ENCODE measurements at regions not wholly inside any gene's neighbourhood (a gene's known extent, or its start where the extent isn't known, plus 50 kb on each side); places are given as distances from the start of the nearest gene placed in this dataset.
A peak's percentile ranks its signal among the peaks of the same experiment; 100 is the strongest.

DNA sequence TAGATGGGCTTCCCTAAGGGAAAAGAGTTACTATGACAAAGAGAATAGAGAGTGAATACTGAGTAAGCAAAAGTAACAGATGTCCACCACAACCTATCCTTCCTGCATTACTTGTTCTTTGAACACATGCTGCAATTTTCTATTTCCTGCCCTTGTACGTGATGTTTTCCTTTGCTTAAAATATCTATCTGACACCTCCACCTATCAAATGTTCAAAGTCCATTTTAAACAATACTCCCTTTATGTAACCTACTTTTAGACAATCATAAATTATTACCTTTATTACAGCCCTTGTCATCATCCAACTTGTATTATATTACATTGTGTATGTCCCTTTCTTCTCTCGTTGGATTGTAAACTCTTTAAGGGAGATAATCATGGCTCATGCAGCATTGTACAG lies 147.2 kb upstream of the DYRK2 start:
- no peak for DNase-seq (ENCODE audit: low read depth)

DNA sequence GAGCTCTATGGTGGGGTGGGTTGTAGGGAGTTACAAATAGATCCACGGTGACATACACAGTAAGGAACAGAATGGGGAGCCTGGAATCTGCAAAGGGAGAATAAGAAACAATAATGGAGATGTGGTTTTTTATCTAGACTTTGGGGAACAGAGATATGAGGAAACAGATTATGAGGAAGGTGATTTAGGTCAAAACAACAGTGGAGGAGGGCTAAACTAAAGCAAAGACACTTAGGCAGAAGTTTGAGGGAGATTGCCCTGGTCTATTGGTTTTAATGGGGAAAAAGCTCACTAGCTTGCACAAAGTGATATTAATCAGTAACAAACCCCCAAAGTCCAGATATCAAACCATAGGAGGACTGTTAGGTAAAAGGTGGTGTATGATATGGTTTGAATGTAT lies 144.5 kb upstream of the DYRK2 start:
- TF ChIP-seq, protein P1, sequence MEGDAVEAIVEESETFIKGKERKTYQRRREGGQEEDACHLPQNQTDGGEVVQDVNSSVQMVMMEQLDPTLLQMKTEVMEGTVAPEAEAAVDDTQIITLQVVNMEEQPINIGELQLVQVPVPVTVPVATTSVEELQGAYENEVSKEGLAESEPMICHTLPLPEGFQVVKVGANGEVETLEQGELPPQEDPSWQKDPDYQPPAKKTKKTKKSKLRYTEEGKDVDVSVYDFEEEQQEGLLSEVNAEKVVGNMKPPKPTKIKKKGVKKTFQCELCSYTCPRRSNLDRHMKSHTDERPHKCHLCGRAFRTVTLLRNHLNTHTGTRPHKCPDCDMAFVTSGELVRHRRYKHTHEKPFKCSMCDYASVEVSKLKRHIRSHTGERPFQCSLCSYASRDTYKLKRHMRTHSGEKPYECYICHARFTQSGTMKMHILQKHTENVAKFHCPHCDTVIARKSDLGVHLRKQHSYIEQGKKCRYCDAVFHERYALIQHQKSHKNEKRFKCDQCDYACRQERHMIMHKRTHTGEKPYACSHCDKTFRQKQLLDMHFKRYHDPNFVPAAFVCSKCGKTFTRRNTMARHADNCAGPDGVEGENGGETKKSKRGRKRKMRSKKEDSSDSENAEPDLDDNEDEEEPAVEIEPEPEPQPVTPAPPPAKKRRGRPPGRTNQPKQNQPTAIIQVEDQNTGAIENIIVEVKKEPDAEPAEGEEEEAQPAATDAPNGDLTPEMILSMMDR (conservative IDR thresholded peaks at IDR 0.05; ENCODE audit: low read length) = no peak
- no peak for DNase-seq (ENCODE audit: low read depth)
- H3K4me3 ChIP-seq (ENCODE audit: low read length) = no peak overlapping the region

More for the DNA sequence above, 147.2 kb upstream of the DYRK2 start:
- TF ChIP-seq, protein P1 (conservative IDR thresholded peaks at IDR 0.05; ENCODE audit: low read length) = no peak
- no peak overlapping the region for H3K4me3 ChIP-seq (ENCODE audit: low read length)

DNA sequence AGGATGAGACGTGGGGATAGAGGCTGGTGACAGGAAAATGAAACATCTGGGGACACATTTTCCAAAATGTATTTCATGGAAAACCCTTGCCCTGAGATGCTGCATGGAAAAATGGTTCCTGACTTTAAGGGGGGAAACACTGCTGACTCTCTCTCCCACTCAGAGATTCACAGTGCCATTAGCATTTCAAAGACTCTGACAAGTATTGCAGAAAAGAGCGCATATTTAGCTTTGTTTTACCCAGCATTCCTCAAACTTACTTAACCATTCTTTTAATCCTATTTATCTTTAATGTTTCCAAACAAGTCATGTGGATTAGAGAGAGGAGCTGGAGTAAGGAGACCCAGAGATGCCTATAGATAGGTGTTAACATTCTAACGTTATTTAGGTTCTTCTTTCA lies 141.8 kb upstream of the DYRK2 start:
- DNase-seq (ENCODE audit: low read depth) = no peak
- H3K4me3 ChIP-seq (ENCODE audit: low read length) = no peak overlapping the region
- TF ChIP-seq, protein P1 (conservative IDR thresholded peaks at IDR 0.05; ENCODE audit: low read length) = no peak

DNA sequence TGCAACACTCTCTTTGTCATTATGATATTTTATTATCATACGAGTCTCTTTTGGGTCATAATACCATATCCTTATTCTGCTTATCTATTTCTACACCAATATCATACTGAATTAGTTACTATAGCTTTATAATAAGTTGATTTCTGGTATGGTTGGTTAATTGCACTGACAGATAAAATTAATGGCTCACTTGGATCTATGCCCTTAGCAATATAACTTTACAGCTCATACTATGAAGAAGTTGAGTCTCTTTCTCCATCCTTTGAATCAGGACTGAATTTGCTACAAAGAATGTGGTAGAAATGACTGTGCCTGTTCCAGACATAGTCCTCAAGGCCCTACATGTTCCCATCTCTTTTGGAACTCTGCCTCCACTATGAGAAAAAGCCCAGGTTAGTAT lies 139.7 kb upstream of the DYRK2 start:
- TF ChIP-seq, protein P1 (conservative IDR thresholded peaks at IDR 0.05; ENCODE audit: low read length) = no peak
- H3K4me3 ChIP-seq (ENCODE audit: low read length) = no peak overlapping the region
- DNase-seq (ENCODE audit: low read depth) = no peak

DNA sequence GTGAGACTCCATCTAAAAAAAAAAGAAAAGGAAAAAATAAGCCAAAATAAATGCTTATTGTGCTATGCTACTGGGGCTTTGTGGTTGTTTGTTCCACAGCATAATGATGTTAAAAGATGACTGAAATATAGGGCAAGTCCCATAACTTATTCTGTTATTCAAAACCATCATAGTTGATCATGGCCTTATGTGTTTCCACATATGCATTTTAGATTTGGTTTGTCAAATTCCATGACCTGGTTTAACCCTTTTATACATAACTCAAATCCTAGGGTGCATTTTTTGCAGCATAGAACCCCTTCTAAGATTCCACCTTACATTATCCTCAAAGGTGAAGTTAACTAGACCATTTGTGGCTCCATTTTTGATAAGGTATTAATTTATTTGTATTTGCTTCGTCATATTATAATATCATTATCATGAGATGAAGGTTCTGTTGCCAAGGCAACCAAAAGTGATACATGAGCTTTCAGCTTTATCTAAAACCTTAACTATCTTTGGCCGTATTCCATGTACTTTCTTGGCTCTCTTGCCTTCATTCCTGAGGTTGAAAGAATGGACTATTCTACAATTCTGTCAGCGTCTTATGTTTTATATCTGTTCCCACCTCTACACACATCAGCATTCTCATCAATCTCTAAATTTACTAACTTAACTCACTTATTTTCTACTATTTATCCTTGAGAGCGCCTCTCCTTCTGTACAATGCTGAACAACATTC lies 138.7 kb upstream of the DYRK2 start:
- TF ChIP-seq, protein P1 (conservative IDR thresholded peaks at IDR 0.05; ENCODE audit: low read length) = no peak
- no peak overlapping the region for H3K4me3 ChIP-seq (ENCODE audit: low read length)
- no peak for DNase-seq (ENCODE audit: low read depth)

DNA sequence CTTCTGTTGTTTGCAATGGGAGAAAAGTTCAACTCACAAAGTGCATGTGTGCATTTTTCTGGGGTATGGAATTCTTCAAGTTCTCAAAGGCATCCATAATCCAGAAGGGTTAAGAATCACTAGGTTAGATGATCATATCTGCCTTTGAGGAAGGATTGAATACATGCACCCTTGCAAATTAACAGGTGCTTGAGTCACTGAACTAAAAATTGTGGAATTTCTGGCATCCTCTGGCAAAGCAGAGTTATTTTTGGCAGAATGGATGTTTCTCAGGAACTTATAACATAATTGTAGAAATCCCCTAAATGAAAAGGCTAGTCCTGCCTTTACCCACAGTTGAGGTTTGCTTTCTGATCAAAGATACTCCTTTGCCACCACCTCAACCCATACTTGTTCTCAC lies 136.5 kb upstream of the DYRK2 start:
- peak; percentile 46 for DNase-seq (ENCODE audit: low read depth)
- TF ChIP-seq, protein P1 (conservative IDR thresholded peaks at IDR 0.05; ENCODE audit: low read length) = no peak
- H3K4me3 ChIP-seq (ENCODE audit: low read length) = no peak overlapping the region

DNA sequence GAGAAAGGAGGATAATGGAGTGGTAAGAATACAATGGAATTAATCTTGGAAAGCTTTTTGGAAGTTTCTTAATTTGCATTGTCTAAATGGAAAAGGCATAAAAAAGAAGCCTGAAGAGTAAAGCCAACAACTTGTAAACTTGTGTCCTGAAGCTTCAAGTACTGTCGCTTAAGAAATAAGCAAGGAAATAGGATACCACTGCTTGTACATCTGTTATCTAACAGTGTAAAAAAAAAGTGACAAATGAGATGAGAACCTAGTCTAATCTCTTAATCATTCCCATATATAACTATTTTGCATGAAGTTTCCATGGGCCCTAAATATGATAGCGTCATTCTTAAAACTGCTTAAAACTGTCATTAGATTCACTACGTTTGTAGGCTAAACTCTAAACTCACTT lies 134.0 kb upstream of the DYRK2 start:
- TF ChIP-seq, protein P1 (conservative IDR thresholded peaks at IDR 0.05; ENCODE audit: low read length) = no peak
- DNase-seq (ENCODE audit: low read depth) = no peak
- no peak overlapping the region for H3K4me3 ChIP-seq (ENCODE audit: low read length)

Data from AG10803 (cell line).